Small intestine (tissue), 7 donors: ENCODE measurements at regions not wholly inside any gene's neighbourhood (a gene's known extent, or its start where the extent isn't known, plus 50 kb on each side); places are given as distances from the start of the nearest gene placed in this dataset.

Experiments
- DNase-seq, 2 donors: peaks; one replicate each; pipeline versions ENCODE4 v3.0.0 to v3.0.0-alpha.2; 2013
- FAIRE-seq: peaks from 2 replicates; lab custom pipeline; 2012; peaks lifted over from hg19 to GRCh38; lab: Jason Lieb, UNC
- H3K27ac ChIP-seq, 3 donors: one replicate each; pipeline ENCODE4 v1.5.1; 2013; ENCODE audit warnings: low read length in 2 of 3, mild to moderate bottlenecking in 2 of 3, control low read depth in 1 of 3, inconsistent platforms in 1 of 3, low read depth in 1 of 3, moderate library complexity in 1 of 3
- H3K27me3 ChIP-seq, 3 donors: one replicate each; pipeline ENCODE4 v1.6.1; 2013; ENCODE audit warnings: low read length in 3 of 3, inconsistent platforms in 1 of 3; ENCODE audit not compliant: control insufficient read depth in 3 of 3, insufficient read depth in 3 of 3
- H3K36me3 ChIP-seq, 3 donors: one replicate each; pipeline ENCODE4 v1.6.1; 2013; ENCODE audit warnings: low read length in 3 of 3, inconsistent platforms in 1 of 3, low read depth in 1 of 3, mild to moderate bottlenecking in 1 of 3, moderate library complexity in 1 of 3; ENCODE audit not compliant: control insufficient read depth in 3 of 3, insufficient read depth in 2 of 3
- H3K4me1 ChIP-seq, 3 donors: one replicate each; pipeline ENCODE4 v1.6.1; 2013; ENCODE audit warnings: low read length in 2 of 3, inconsistent platforms in 1 of 3, low read depth in 1 of 3, mild to moderate bottlenecking in 1 of 3, moderate library complexity in 1 of 3; ENCODE audit not compliant: control insufficient read depth in 3 of 3, insufficient read depth in 2 of 3
- H3K4me3 ChIP-seq, 3 donors: one replicate each; pipeline ENCODE4 v1.5.1; 2013; ENCODE audit warnings: low read length in 3 of 3, control low read depth in 1 of 3, inconsistent platforms in 1 of 3, low read depth in 1 of 3, mild to moderate bottlenecking in 1 of 3, moderate library complexity in 1 of 3
- H3K9me3 ChIP-seq, 2 donors: one replicate each; pipeline ENCODE4 v1.6.1; 2013; ENCODE audit warnings: low read depth in 1 of 2, low read length in 1 of 2; ENCODE audit not compliant: control insufficient read depth in 2 of 2, insufficient read depth in 1 of 2
- WGBS, 3 donors: extraction: QIAGEN DNeasy Blood & Tissue Kit; methylation state at CpG; one replicate each; pipeline ENCODE4 v1.1.7; 2013; 5-methylcytosine and 5-hydroxymethylcytosine counted together
- donor health status: healthy with polysubstance abuse.
- donor health status: control.
- donor health status: control.
- donor health status: Bipolar disorder and iron deficiency.
- donor health status: healthy.

DNA sequence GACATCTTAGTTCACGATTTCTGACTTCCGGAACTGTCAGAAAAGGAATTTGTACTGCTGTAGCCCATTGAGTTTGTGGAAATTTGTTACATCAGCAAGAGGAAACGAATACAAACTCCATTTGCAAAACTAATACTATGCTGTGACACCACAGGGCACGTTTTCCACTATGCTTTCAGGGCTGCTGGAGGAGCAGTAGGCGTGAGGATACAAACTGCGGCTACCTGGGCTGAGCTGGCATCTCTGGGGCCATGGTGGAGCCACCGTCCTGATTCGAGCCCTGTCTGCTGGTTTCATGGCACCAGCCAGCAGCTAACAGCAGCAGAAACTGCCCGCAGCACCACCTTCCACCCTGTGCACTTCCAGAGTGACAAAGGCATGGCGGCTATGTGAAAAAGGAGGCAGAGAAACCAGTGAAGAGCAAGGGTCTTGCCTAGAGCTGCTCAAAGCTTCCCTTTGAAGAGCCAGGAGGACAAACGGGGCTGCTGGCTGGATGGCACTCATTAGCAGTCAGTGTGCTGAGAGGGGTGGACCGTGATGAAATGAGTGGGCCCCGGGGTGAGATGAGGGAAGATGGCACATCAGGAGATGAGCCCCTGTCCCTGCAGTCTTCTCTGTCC is 58.9 kb upstream of the STX16 start:
- WGBS, 3 donors, result 71 to 86% (median 77%) methylated on average over 13 of the region's 13 CpGs
- Histone ChIP-seq H3K4me1 (no peaks in the 10 kb centered on the region), H3K9me3 (peaks cover 0 to 6% of the 10 kb centered on the region in 2 donors), H3K27ac (no peak overlapping the region), H3K27me3 (no peaks in the 10 kb centered on the region), H3K36me3 (no peaks in the 10 kb centered on the region), H3K4me3 (no peak overlapping the region)
- DNase-seq, result no peak
- FAIRE-seq, result no peak

DNA sequence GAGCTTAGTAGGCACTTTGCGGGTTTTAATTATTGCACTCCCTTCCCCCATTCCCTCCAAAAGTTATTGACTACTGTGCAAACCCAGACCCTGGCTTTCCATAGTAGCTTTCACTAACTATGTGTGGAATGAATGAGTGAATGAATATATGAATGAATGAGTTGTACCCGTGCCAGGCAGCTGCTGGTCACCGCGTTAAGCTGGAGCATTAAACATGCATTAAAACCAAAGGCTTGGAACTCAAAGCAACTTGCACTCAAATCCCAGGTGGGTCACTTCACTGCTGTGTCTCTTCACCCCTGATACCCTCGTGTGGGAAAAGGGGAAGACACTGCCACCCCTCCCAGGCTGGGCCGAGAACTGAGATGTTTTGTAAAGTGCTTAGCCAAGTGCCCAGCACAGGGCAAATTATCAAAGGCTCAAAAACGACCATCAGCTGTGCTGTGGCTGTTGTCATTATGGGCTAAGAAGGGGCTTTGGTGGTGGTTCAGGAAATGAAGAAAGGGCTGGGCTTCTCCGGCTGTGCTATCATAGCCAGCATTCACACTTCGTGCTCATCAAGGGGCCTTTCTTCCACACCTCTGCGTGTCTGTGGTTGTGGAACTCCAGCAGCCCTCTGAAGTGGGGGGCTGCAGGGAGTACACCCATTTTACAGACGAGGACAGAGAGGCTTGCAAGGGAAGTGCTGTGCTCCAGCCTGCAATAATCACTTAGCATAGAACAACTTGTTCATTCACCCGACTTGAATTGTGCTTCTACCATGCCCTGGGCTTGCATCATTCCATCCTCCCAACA is 60.2 kb upstream of the STX16 start:
- H3K36me3 ChIP-seq, result no peaks in the 10 kb centered on the region
- H3K27me3 ChIP-seq, result no peaks in the 10 kb centered on the region
- no peaks in the 10 kb centered on the region for H3K9me3 ChIP-seq
- no peak overlapping the region for H3K4me3 ChIP-seq
- H3K27ac ChIP-seq, result no peak overlapping the region
- FAIRE-seq (no peak), DNase-seq (no peak)
- no peaks in the 10 kb centered on the region for H3K4me1 ChIP-seq
- 60 to 71% (median 66%) methylated on average over 12 of the region's 12 CpGs for WGBS, 3 donors

DNA sequence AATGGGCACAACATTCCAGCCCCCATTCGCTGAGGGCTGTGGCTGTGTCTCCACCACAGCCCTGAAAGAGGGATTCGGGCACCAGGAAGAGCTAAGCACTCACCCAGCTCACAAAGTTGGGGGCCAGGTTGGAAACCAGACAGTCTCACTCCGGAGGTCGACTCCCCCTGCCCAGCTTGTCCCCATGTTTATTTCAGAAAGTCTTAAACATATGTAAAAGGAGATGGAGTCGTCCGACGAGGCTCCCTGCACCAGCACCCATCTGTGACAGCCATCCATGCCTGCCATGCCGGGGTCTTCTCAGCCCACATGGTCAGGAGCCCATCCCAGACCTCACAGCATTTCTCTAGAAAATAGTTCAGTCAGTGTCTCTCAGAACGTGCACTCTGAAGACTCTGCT is 63.6 kb upstream of the STX16 start:
- FAIRE-seq, result no peak

DNA sequence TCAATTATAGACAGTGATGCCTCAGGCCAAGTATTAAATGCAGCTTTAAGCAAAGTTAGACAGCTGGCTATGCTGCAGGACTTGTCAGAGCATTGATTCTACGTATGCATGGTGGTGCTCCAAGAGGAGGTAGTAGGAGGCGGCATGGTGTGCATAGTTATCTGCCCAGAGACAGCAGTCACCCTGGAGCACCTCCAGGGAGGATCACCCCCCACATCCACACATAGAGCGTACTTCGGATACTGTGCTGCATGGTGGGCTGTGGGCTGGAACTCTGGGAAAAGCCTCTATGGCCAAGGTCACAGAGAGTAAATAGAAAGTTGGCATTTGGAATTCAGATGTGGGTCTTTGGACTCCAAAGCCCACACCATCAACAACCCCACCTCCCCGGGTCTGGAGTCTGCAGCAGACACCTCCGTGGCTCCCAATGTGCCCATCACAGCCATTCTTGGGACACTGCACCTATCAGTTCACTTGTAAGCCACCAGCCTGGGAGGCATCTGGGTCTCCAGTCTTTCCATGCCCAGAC is 64.5 kb upstream of the STX16 start:
- Histone ChIP-seq H3K36me3 (no peaks in the 10 kb centered on the region), H3K27ac (no peak overlapping the region), H3K4me1 (no peaks in the 10 kb centered on the region), H3K27me3 (peaks cover 0 to 3% (median 0%) of the 10 kb centered on the region in 3 donors), H3K4me3 (no peak overlapping the region), H3K9me3 (peaks cover 2 to 3% of the 10 kb centered on the region in 2 donors)
- WGBS, 3 donors, result 70 to 89% (median 84%) methylated on average over 6 of the region's 6 CpGs
- FAIRE-seq, result no peak
- no peak for DNase-seq

More for the DNA sequence above, 63.6 kb upstream of the STX16 start:
- no peak for DNase-seq
- Histone ChIP-seq H3K27ac (no peak overlapping the region), H3K27me3 (peaks cover 0 to 3% (median 0%) of the 10 kb centered on the region in 3 donors), H3K36me3 (no peaks in the 10 kb centered on the region), H3K4me1 (no peaks in the 10 kb centered on the region), H3K4me3 (no peak overlapping the region), H3K9me3 (peaks cover 0 to under 1% of the 10 kb centered on the region in 2 donors)
- 66 to 81% (median 79%) methylated on average over 9 of the region's 9 CpGs for WGBS, 3 donors

DNA sequence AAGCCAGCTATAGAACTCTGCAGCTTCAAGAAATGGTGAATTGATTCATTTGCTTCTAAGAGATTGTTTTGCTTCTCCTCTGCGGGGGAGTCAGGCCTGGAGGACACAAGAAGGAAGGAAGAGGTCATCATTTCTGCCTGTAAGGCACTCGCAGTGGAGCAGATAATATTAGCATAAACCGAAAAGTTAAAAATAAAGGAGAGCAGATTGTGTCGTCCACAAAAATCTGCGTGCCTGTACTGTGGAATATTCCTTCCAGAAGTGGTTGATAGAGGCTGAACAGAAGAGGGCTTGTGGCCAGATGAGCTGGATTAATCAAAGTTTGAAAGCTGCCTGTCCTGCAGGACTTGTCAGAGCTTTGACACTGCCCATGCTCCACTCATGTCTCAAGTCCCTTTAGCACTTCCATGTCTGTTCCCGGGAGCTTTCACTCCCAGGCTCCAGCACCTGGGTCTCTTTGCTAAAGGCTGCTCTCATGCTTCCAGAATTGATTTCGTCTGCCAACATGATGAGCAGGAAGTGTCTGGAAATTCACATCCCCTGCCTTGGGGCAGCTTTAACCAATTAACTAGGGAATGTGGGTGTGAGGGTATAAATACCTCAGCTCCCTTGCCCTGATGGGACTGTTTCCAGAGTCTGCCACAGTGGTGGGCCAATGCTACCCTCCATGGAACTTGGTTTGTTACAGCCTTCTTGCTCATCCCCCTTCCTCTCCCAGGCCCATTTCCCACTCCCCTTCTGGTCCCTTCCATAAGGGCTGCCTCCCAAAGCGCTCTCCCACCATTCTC is 65.1 kb upstream of the STX16 start:
- no peak overlapping the region for H3K4me3 ChIP-seq
- WGBS, 3 donors, result 59 to 77% (median 73%) methylated on average over 8 of the region's 8 CpGs
- DNase-seq (no peak), FAIRE-seq (no peak)
- peaks cover 0 to 3% (median 0%) of the 10 kb centered on the region in 3 donors for H3K27me3 ChIP-seq
- no peak overlapping the region for H3K27ac ChIP-seq
- H3K9me3 ChIP-seq, result peaks cover 2 to 3% of the 10 kb centered on the region in 2 donors
- H3K36me3 ChIP-seq, result no peaks in the 10 kb centered on the region
- no peaks in the 10 kb centered on the region for H3K4me1 ChIP-seq

DNA sequence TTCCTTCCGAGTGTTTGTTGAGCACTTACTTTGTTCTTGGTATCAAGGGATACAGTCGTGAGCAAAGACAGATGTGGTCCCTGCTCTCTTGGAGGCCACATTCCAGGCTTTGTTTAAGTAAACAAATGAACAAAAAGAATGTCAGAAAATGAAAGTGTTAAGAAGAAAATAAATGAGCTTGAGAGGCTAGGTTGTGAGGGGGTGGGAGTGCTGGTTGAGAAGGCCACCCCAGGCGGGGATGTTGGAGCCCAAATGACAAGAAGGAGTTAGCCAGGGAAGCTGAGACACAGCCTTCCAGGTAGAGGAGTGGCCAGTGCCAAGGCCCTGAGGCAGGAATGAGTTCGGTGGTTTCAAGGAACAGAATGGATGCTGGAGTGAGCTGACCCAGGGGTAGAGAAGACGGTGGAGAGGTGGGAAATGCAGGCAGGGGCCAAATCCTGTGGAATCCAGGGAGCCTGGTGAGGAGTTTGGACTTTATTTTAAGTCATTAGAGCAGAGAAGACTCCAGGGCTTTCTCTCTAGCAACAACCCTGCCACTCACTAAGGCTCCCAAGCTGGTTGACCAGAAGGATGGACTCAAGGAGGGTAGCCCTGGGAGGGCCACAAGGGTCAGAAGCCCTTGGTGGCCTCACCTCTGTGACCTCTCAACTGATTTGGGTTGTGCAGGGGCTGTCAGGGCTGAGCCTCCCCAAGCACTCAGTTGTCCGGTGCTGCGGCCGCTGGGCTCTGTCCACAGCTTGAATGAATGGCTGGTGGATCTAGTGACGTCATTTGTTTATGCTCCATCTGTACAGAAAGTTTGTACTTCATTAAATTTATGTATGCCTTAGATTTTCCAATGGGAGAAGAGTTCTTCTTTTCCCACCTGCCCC is 66.0 kb upstream of the STX16 start:
- peaks cover 2 to 3% of the 10 kb centered on the region in 2 donors for H3K9me3 ChIP-seq
- DNase-seq (peak in 1 of 2 donors; percentile 15), FAIRE-seq (no peak)
- H3K36me3 ChIP-seq, result no peaks in the 10 kb centered on the region
- 48 to 56% (median 52%) methylated on average over 9 of the region's 9 CpGs for WGBS, 3 donors
- H3K27me3 ChIP-seq, result peaks cover 0 to 3% (median 0%) of the 10 kb centered on the region in 3 donors
- H3K4me1 ChIP-seq, result no peaks in the 10 kb centered on the region
- H3K4me3 ChIP-seq, result no peak overlapping the region
- H3K27ac ChIP-seq, result no peak overlapping the region

DNA sequence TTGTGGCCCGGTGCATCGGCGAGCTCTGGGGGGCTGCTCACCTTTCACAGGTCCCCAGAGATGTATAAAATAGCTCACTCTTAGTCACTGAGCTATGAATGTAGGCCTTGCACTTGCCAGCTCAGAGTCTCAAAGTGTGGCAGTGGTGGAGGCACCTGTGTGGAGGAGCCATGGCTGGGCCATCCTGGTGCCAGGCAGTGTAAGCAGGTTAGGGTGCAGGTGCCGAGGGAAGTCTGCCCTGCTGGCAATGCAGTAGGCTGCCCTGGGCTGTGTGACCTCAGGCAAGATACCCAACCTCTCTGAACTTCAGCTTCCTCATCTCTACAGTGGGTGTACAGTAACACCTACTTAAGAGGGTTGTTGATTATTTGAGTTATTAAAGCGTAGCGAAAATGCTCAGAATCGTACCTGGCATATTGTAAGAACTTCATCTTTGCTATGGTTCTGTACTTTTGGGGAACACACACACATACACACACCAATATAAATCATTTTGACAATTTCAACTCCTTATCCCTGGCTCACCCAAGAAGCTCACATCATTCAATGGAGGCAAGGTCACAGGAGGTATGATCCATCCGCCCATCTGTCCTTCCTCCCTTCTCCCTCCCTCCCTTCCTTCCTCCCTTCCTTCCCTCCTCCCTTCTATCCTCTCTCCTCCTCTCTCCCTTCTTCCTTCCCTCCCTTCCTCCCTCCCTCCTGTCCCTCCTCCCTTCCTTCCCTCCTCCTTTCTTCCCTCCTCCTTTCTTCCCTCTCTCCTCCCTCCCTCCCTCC is 66.8 kb upstream of the STX16 start:
- Histone ChIP-seq H3K27ac (no peak overlapping the region), H3K4me3 (no peak overlapping the region), H3K9me3 (peaks cover 2 to 3% of the 10 kb centered on the region in 2 donors), H3K27me3 (peaks cover 0 to 3% (median 0%) of the 10 kb centered on the region in 3 donors), H3K36me3 (no peaks in the 10 kb centered on the region), H3K4me1 (no peaks in the 10 kb centered on the region)
- FAIRE-seq (no peak), DNase-seq (no peak)
- WGBS, 3 donors, result 81 to 87% (median 84%) methylated on average over 8 of the region's 8 CpGs
